OCI-LY1 (cell line): ENCODE measurements at regions not wholly inside any gene's neighbourhood (a gene's known extent, or its start where the extent isn't known, plus 50 kb on each side); places are given as distances from the start of the nearest gene placed in this dataset.

Experiments
- H2AFZ ChIP-seq: fragments of 200-600 bp; sonication (generic), shearing (Covaris generic); 2 replicates; pipeline ENCODE4 v1.6.0; 2014; ENCODE audit warnings: antibody characterized with exemption, mild to moderate bottlenecking, low read length
- H3F3A ChIP-seq: fragments of 200-600 bp; sonication (generic), shearing (Covaris generic); 2 replicates; pipeline ENCODE4 v1.6.0; 2014; ENCODE audit warnings: mild to moderate bottlenecking, antibody characterized with exemption, low read length, moderate library complexity; ENCODE audit not compliant: insufficient read depth
- H3K27ac ChIP-seq: fragments of 200-600 bp; sonication (generic); 2 replicates; pipeline ENCODE4 v1.5.1; 2014; ENCODE audit warnings: low read length, mixed run types, mild to moderate bottlenecking, low read depth; ENCODE audit not compliant: poor library complexity, severe bottlenecking
- H3K27me3 ChIP-seq: fragments of 200-600 bp; sonication (generic); 2 replicates; pipeline ENCODE4 v1.6.0; 2014; ENCODE audit warnings: antibody characterized with exemption, mild to moderate bottlenecking, low read length, moderate library complexity; ENCODE audit not compliant: insufficient read depth
- H3K36me3 ChIP-seq: fragments of 200-600 bp; sonication (generic); 2 replicates; pipeline ENCODE4 v1.6.1; 2014; ENCODE audit warnings: mild to moderate bottlenecking, antibody characterized with exemption, low read length, moderate library complexity, mixed read lengths; ENCODE audit not compliant: insufficient read depth
- H3K4me1 ChIP-seq: fragments of 200-600 bp; sonication (generic); 2 replicates; pipeline ENCODE4 v1.5.1; 2014; ENCODE audit warnings: mild to moderate bottlenecking, low read length, moderate library complexity; ENCODE audit not compliant: insufficient read depth, severe bottlenecking
- H3K4me2 ChIP-seq: fragments of 200-600 bp; sonication (generic), shearing (Covaris generic); 2 replicates; pipeline ENCODE4 v1.6.1; 2014; ENCODE audit warnings: low read length
- H3K4me3 ChIP-seq: fragments of 200-600 bp; sonication (generic); 2 replicates; pipeline ENCODE4 v1.5.1; 2014; ENCODE audit warnings: low read length, low read depth, mild to moderate bottlenecking, mixed read lengths; ENCODE audit not compliant: poor library complexity, severe bottlenecking
- H3K79me2 ChIP-seq: fragments of 200-600 bp; shearing (Covaris generic); 2 replicates; pipeline ENCODE4 v1.6.1; 2016; ENCODE audit warnings: mixed run types, low read length, mixed read lengths; ENCODE audit not compliant: insufficient read depth
- H3K9ac ChIP-seq: fragments of 200-600 bp; sonication (generic), shearing (Covaris generic); 2 replicates; pipeline ENCODE4 v1.6.1; 2014; ENCODE audit warnings: mild to moderate bottlenecking, low read length, mixed read lengths
- H3K9me2 ChIP-seq: fragments of 200-600 bp; sonication (generic), shearing (Covaris generic); 2 replicates; pipeline ENCODE4 v1.6.1; 2014; ENCODE audit warnings: low read depth, mild to moderate bottlenecking, low read length, mixed read lengths
- H3K9me3 ChIP-seq: fragments of 200-600 bp; shearing (Covaris generic); 2 replicates; pipeline ENCODE4 v1.6.1; 2014; ENCODE audit warnings: low read length, mixed read lengths
- H4K20me1 ChIP-seq: fragments of 200-600 bp; sonication (generic), shearing (Covaris generic); 2 replicates; pipeline ENCODE4 v1.6.0; 2016; ENCODE audit warnings: mild to moderate bottlenecking, low read length; ENCODE audit not compliant: insufficient read depth
- EZH2 ChIP-seq: fragments of 200-600 bp; sonication (generic), shearing (Covaris generic); IDR thresholded peaks from 2 replicates; pipeline ENCODE4 v1.8.0; 2017; ENCODE audit warnings: borderline replicate concordance, mixed run types, mild to moderate bottlenecking, antibody characterized with exemption, low read length, moderate library complexity, mixed read lengths
- TF ChIP-seq, protein P1 (sequence below): fragments of 200-600 bp; sonication (generic), shearing (Covaris generic); IDR thresholded peaks from 2 replicates; pipeline ENCODE4 v1.5.1; 2017; ENCODE audit warnings: mild to moderate bottlenecking, antibody characterized with exemption, low read length, moderate library complexity, mixed read lengths

DNA sequence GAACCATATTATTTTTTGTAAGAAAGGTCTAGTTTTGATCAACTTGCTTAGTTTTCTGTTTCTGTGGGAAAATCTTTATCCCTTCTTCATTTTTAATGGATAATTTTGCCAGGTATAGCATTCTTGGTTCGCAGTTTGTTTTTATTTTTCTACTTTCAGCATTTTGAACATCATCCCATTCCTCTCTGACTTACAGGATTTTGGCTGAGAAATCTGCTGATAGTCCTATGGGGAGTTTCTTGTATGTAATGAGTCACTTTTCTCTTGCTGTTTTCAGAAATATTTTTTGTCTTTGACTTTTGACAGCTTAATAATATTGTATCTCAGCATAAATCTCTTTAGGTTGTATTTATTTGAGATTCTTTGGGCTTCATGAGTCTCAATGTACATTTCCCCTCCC, 389.1 kb downstream of the PBX1 start:
- H2AFZ ChIP-seq, result no peak overlapping the region
- H3K4me3 ChIP-seq, result no peak overlapping the region
- H3K9me2 ChIP-seq, result no peaks in the 10 kb centered on the region
- H3K9me3 ChIP-seq, result no peaks in the 10 kb centered on the region
- no peaks in the 10 kb centered on the region for H4K20me1 ChIP-seq
- H3K9ac ChIP-seq, result no peak overlapping the region
- no peaks in the 10 kb centered on the region for H3K79me2 ChIP-seq
- no peak overlapping the region for H3K27ac ChIP-seq
- no peaks in the 10 kb centered on the region for H3K4me1 ChIP-seq
- H3K27me3 ChIP-seq, result no peaks in the 10 kb centered on the region
- TF ChIP-seq, protein P1, sequence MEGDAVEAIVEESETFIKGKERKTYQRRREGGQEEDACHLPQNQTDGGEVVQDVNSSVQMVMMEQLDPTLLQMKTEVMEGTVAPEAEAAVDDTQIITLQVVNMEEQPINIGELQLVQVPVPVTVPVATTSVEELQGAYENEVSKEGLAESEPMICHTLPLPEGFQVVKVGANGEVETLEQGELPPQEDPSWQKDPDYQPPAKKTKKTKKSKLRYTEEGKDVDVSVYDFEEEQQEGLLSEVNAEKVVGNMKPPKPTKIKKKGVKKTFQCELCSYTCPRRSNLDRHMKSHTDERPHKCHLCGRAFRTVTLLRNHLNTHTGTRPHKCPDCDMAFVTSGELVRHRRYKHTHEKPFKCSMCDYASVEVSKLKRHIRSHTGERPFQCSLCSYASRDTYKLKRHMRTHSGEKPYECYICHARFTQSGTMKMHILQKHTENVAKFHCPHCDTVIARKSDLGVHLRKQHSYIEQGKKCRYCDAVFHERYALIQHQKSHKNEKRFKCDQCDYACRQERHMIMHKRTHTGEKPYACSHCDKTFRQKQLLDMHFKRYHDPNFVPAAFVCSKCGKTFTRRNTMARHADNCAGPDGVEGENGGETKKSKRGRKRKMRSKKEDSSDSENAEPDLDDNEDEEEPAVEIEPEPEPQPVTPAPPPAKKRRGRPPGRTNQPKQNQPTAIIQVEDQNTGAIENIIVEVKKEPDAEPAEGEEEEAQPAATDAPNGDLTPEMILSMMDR, result no peak
- TF ChIP-seq EZH2, result no peak
- no peaks in the 10 kb centered on the region for H3K36me3 ChIP-seq
- H3K4me2 ChIP-seq, result no peak overlapping the region
- H3F3A ChIP-seq, result no peaks in the 10 kb centered on the region

DNA sequence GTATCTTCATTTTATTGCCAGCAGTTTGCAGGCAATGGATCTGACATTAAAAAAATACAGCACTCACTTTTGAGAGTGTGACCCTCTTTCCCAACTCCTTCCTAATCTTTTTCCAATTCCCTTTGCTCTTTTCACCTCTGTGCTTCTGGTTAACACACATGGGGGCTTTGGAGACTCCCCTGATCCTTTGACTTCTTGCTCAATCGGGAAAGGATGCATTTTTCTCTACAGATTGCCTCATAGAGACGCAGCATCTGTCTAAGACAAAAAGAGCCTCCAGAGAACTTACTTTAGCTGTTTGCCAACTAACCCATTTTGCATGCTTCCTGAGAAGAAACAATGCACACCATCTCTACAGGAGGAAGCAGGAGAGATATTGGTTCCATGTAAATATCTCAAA, 378.3 kb downstream of the PBX1 start:
- TF ChIP-seq EZH2, result no peak
- TF ChIP-seq, protein P1, result no peak
- Histone ChIP-seq H3K4me1 (no peaks in the 10 kb centered on the region), H3K4me3 (no peak overlapping the region), H3K79me2 (no peaks in the 10 kb centered on the region), H3K4me2 (no peak overlapping the region), H4K20me1 (no peaks in the 10 kb centered on the region), H3K9me2 (no peaks in the 10 kb centered on the region), H3K27me3 (no peaks in the 10 kb centered on the region), H3F3A (no peaks in the 10 kb centered on the region), H3K9ac (no peak overlapping the region), H3K36me3 (no peaks in the 10 kb centered on the region), H2AFZ (no peak overlapping the region), H3K9me3 (no peaks in the 10 kb centered on the region), H3K27ac (no peak overlapping the region)

DNA sequence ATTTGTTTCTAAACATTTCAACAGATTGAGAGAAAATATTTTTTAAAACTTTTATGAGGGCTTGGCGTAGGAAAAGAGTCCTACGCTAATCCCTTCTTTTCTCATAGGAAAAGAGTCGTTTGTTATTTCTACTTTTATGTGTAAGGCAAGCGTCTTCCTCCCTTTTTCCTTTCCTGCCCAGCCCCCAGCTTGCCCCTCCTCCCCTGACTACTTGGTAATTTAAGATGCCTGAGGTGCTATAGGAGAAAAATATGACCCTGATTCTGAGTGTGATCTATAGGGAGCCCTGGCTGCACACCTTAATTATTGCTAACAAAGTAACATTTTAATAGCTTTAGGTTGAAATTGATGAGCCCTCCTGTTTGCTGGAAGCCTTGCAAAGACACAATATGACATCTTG, 373.6 kb downstream of the PBX1 start:
- H4K20me1 ChIP-seq, result no peaks in the 10 kb centered on the region
- H3F3A ChIP-seq, result no peaks in the 10 kb centered on the region
- no peak overlapping the region for H2AFZ ChIP-seq

More for the DNA sequence above, 373.6 kb downstream of the PBX1 start:
- Histone ChIP-seq H3K9ac (no peak overlapping the region), H3K27me3 (no peaks in the 10 kb centered on the region), H3K4me1 (no peaks in the 10 kb centered on the region), H3K4me2 (no peak overlapping the region), H3K4me3 (no peak overlapping the region), H3K36me3 (no peaks in the 10 kb centered on the region), H3K9me3 (no peaks in the 10 kb centered on the region), H3K27ac (no peak overlapping the region), H3K79me2 (no peaks in the 10 kb centered on the region), H3K9me2 (no peaks in the 10 kb centered on the region)
- no peak for TF ChIP-seq EZH2
- TF ChIP-seq, protein P1, result no peak
